ENCODE measurements at regions not wholly inside any gene's neighbourhood (a gene's known extent, or its start where the extent isn't known, plus 50 kb on each side); places are given as distances from the start of the nearest gene placed in this dataset.

DNA sequence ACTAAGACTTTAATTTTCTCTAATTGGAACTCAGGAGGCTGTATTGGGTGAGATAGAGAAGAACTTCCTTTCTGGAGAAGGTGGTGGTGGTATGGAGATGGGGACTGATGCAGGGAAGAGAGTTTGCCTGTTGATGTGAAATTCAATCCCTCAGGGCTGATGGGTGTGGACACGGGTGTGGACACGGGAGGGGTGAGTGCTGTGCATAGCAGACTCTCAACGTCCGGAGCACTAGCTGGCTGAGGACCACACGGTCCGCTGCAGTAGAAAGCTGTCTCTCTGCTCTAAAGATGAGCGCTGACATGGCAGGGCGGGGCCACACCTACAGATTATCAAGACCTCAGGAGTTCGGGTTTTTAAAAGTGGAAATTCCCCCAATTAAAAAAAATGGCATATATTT is 148.5 kb upstream of the PITRM1 start:
- TF ChIP-seq POLR2A (IDR thresholded peaks at IDR 0.05), result no peak
- TF ChIP-seq, protein P1, sequence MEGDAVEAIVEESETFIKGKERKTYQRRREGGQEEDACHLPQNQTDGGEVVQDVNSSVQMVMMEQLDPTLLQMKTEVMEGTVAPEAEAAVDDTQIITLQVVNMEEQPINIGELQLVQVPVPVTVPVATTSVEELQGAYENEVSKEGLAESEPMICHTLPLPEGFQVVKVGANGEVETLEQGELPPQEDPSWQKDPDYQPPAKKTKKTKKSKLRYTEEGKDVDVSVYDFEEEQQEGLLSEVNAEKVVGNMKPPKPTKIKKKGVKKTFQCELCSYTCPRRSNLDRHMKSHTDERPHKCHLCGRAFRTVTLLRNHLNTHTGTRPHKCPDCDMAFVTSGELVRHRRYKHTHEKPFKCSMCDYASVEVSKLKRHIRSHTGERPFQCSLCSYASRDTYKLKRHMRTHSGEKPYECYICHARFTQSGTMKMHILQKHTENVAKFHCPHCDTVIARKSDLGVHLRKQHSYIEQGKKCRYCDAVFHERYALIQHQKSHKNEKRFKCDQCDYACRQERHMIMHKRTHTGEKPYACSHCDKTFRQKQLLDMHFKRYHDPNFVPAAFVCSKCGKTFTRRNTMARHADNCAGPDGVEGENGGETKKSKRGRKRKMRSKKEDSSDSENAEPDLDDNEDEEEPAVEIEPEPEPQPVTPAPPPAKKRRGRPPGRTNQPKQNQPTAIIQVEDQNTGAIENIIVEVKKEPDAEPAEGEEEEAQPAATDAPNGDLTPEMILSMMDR (IDR thresholded peaks at IDR 0.05), result no peak
